Stimulated activated CD4-positive, alpha-beta T cell treated with anti-CD3 and anti-CD28 coated beads, Interleukin-2, amount 100 ng/mL, for 4 hours (primary cell): ENCODE measurements at regions not wholly inside any gene's neighbourhood (a gene's known extent, or its start where the extent isn't known, plus 50 kb on each side); places are given as distances from the start of the nearest gene placed in this dataset.
"Not testable (repeated sequence)": the region's sequence is repeated elsewhere in the genome, so short reads cannot be mapped to it uniquely, and the experiment has no call there.

ENCODE experiments used
- DNase-seq: peaks from one replicate; pipeline ENCODE4 v3.0.0-alpha.2; 2020; ENCODE audit warnings: low read depth

DNA sequence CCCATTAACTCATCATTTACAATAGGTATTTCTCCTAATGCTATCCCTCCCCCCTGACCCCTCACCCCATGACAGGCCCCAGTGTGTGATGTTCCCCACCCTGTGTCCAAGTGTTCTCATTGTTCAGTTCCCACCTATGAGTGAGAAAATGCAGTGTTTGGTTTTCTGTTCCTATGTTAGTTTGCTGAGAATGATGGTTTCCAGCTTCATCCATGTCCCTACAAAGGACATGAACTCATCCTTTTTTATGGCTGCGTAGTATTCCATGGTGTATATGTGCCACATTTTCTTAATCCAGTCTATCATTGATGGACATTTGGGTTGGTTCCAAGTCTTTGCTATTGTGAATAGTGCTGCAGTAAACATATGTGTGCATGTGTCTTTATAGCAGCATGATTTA is 378.3 kb downstream of the HLX start:
- DNase-seq: not testable (repeated sequence)

- DNase-seq: not testable (repeated sequence)
Measured at GRCh38 chr1:221262677-221263076, 383.4 kb downstream of the HLX start.

GRCh38 chr1:221263831-221264767 is 384.9 kb downstream of the HLX start:
- peak; percentile 10 for DNase-seq

GRCh38 chr1:221264848-221265247 is 385.6 kb downstream of the HLX start:
- no peak for DNase-seq

- DNase-seq: no peak
Measured at GRCh38 chr1:221268295-221268694, 389.1 kb downstream of the HLX start.

GRCh38 chr1:221271701-221272100 is 392.5 kb downstream of the HLX start:
- DNase-seq: no peak

DNA sequence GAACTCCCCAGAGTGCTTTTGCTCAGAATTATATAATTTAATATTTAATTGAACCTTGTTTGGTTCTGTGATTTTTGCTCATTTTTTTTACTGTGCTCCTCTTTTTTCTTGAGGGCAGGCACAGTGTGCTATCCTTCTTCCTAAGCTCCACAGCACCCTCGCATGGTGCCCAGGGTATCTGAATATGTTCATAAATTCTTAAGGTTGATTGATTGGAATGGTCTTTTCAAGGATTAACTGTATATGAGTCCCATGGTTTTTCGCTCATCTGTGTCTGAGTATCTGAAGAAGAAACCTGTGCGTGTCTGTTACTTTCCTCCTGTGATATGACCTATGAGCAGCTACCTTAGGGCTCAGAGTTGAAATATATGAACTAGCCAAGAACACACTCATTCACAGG is 393.7 kb downstream of the HLX start:
- DNase-seq: no peak

- no peak for DNase-seq
Measured at GRCh38 chr1:221274373-221274772, 395.1 kb downstream of the HLX start.

- no peak for DNase-seq
Measured at GRCh38 chr1:221276896-221277409, 397.7 kb downstream of the HLX start.

GRCh38 chr1:221279146-221279545 is 399.9 kb downstream of the HLX start:
- DNase-seq: no peak

GRCh38 chr1:221283532-221283931 is 404.3 kb downstream of the HLX start:
- no peak for DNase-seq

DNA sequence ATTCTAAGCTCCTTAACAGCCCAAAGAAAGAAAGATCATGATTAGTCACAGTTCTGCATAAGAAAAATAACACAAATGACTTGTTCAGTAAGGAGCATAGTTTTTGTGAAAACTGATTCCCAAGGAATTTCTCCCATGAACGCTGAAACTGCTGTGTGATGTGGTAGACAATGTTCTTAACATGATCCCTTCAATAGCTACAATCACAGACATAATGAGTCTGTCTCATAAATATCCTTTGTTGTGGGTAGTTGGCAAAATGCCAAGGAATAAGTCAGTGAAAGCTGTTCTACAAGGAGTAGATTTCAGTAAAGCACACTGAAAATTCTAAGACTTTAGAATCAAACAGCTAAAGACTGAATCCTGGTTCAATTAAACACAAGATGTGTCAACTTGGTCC is 404.8 kb downstream of the HLX start:
- no peak for DNase-seq

GRCh38 chr1:221284991-221285390 is 405.7 kb downstream of the HLX start:
- DNase-seq: not testable (repeated sequence)

DNA sequence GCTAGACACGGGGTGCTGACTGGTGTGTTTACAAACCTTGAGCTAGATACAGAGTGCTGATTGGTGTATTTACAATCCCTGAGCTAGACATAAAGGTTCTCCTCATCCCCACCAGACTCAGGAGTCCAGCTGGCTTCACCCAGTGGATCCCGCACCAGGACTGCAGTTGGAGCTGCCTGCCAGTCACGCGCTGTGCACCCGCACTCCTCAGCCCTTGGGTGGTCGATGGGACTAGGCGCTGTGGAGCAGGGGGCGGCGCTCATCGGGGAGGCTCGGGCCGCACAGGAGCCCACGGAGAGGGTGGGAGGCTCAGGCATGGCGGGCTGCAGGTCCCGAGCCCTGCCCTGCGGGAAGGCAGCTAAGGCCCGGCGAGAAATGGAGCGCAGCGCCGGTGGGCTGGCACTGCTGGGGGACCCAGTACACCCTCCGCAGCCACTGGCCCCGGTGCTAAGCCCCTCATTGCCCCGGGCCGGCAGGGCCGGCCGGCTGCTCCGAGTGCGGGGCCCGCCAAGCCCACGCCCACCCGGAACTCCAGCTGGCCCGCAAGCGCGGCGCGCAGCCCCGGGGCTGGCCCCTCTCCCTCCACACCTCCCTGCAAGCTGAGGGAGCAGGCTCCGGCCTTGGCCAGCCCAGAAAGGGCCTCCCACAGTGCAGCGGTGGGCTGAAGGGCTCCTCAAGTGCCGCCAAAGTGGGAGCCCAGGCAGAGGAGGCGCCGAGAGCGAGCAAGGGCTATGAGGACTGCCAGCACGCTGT is 406.4 kb downstream of the HLX start:
- not testable (repeated sequence) for DNase-seq

DNA sequence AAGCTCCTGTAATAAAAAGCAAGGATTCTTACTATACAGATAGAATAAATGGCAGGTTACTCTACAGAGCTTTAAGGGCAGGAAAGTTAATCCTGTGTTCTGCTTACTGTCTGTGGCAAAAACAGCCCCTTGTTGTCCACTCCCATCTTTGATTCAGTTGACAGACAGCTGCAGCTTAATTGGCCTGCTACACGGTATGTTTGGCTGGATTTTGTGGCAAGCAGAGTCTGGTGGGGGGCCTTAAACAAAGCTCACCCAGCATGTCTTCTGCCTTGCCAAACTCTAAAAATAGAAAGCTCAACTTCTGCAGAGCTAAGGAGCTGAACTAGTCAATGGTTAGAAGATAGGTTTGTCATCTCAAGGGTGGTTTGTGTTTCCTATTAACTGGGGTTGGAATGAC is 407.2 kb downstream of the HLX start:
- DNase-seq: no peak

- no peak for DNase-seq
Measured at GRCh38 chr1:221289103-221289502, 409.9 kb downstream of the HLX start.

GRCh38 chr1:221290669-221291068 is 411.4 kb downstream of the HLX start:
- DNase-seq: no peak

DNA sequence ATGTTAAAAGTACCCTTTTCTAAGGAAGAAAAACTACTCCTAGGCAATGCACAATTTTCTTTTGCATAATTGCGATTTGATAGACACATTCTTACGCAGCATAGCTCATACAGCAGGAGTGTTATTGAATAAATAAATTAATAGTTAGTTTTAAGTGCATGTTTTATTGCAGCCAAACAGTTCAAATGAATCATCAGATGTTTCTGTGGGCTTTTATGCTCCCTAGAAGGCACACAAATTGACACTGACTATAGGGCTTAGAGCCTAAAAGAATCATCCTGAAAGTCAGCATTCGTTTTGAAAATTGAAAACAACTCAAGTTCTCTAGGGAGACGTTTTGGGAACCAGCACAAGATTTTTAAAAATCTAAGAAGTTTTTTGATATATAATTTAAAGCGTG is 411.9 kb downstream of the HLX start:
- DNase-seq: no peak

DNA sequence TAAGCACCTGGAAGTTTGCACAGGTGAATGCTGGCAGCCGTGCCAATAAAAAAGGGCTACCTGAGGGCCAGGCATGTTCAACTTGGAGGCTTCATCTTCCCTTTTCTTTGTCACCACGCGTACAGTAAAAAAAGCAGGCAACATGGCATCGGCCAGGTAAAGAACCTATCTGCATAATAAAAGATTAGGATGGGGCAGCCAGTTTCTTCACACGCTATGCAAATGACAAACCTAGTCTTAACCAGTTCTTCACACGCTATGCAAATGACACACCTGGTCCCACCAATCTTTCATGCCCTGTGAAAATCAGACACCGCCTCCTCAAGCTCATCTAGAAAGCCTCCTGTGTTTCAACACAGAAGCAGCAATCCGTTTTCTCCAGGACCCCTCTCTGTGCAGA is 413.4 kb downstream of the HLX start:
- DNase-seq: no peak

DNA sequence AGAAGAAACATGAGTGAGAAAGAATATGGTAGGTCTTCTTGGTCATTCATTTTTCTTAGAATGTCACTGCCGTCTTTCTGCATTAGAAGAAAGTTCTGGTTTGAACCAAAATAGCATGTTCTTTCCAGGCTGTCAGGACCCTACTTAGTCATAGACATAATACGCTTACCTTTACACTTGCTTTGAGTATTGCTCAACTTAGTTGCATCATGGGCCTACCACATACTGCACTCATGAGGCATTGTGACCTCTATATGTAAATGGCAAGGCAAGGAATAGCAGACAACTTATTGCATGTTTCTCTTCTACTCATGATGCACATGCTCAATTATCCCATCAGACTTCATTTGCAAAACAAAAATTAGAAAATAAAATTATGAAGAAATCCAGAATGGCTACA is 415.0 kb downstream of the HLX start:
- no peak for DNase-seq

DNA sequence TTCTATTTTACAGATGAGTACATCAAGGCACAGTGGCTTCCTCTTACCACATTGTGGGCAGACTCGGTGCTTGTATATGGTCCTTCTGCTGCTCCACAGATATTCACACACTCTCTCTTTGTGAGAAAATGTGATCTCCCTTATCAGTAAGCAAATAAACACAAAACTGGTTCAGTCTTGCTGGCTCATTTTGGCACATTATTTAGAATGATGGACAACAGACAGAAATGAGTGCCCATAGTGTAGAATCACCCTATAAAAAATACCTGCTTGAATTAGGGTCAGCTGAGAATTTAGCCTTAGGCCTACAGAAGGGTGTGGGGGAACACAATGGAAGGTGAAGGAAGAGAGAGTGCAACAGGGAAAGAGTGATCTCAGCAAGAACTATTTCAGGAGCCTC is 423.1 kb downstream of the HLX start:
- DNase-seq: no peak

DNA sequence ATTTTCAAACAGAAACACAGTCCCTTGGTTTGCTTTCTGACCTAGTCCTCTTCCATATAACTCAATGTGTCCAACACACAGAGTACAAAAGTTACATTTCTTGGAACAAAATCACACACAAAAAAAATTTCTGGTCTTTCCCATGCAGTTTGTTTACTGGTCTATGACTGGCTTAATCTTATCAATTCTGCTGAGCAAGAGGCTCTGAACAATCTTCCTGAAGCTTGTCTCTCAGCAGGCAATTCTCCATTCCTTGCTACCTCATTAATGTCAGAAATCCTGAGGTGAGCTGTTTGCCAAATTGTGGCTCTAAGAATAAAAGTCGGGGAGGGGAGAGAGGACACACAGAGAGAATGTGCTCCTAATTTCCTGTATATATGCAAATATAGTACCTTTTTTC is 423.6 kb downstream of the HLX start:
- DNase-seq: no peak

GRCh38 chr1:221303623-221304022 is 424.4 kb downstream of the HLX start:
- DNase-seq: no peak
